ENCODE measurements at regions not wholly inside any gene's neighbourhood (a gene's known extent, or its start where the extent isn't known, plus 50 kb on each side); places are given as distances from the start of the nearest gene placed in this dataset.

GRCh38 chr6:56385981-56386593 lies 138.7 kb upstream of the COL21A1 start:
- no peak for TF ChIP-seq CTCF (conservative IDR thresholded peaks at IDR 0.05; ENCODE audit: low read length)
- no peak for TF ChIP-seq EZH2phosphoT487 (IDR thresholded peaks at IDR 0.05; ENCODE audit: borderline replicate concordance)

All from Loucy (cell line).